Prostate gland (tissue), 2 donors: ENCODE measurements at regions not wholly inside any gene's neighbourhood (a gene's known extent, or its start where the extent isn't known, plus 50 kb on each side); places are given as distances from the start of the nearest gene placed in this dataset.

ENCODE experiments used
- DNase-seq: peaks from one replicate; pipeline ENCODE4 v3.0.0-alpha.2; 2019; ENCODE audit warnings: low spot score
- H3K27ac ChIP-seq, 2 donors: fragments of 200-600 bp; sonication (generic); 2 replicates each; pipeline ENCODE4 v1.5.1; 2017 to 2019
- H3K27me3 ChIP-seq: fragments of 200-600 bp; sonication (generic); replicated peaks from 2 replicates; pipeline ENCODE4 v1.5.1; 2019; ENCODE audit not compliant: insufficient read depth
- H3K36me3 ChIP-seq, 2 donors: fragments of 200-600 bp; sonication (generic); 1 replicate in 1 of 2; 2 replicates in 1 of 2; pipeline versions ENCODE4 v1.5.1 to v1.8.1; 2017 to 2019
- H3K4me1 ChIP-seq: fragments of 200-600 bp; sonication (generic); replicated peaks from 2 replicates; pipeline ENCODE4 v1.5.1; 2019
- H3K4me3 ChIP-seq, 2 donors: fragments of 200-600 bp; sonication (generic); 2 replicates each; pipeline ENCODE4 v1.5.1; 2017 to 2019
- H3K9me3 ChIP-seq: fragments of 200-600 bp; sonication (generic); 2 replicates; pipeline ENCODE4 v1.5.1; 2017
- POLR2A ChIP-seq: fragments of 450-650 bp; IDR thresholded peaks from one replicate; pipeline ENCODE4 v1.6.1; 2016; ENCODE audit warnings: antibody characterized with exemption, mild to moderate bottlenecking
- POLR2AphosphoS5 ChIP-seq: sonication (generic); formaldehyde crosslinking; IDR thresholded peaks from one replicate; pipeline ENCODE4 v1.6.1; 2017; ENCODE audit warnings: antibody characterized with exemption
- WGBS: methylation state at CpG from one replicate; pipeline ENCODE4 v1.1.5; 2018; 5-methylcytosine and 5-hydroxymethylcytosine counted together
- intact Hi-C: fragments of 100-400 bp; cut with DNase I; formaldehyde crosslinking; loops from one replicate; pipeline ENCODE4 v1.14.2; 2022
- TF ChIP-seq, protein P1 (sequence below), 4 experiments: fragments of 200-600 bp in 2 of 4; fragments of 450-650 bp in 2 of 4; sonication (generic) in 2 of 4; IDR thresholded peaks; 1 replicate in 3 of 4; 2 replicates in 1 of 4; pipeline ENCODE4 v1.5.1; 2016 to 2019; ENCODE audit warnings: antibody characterized with exemption in 4 of 4, mild to moderate bottlenecking in 2 of 4, moderate library complexity in 2 of 4

- TF ChIP-seq, protein P1, sequence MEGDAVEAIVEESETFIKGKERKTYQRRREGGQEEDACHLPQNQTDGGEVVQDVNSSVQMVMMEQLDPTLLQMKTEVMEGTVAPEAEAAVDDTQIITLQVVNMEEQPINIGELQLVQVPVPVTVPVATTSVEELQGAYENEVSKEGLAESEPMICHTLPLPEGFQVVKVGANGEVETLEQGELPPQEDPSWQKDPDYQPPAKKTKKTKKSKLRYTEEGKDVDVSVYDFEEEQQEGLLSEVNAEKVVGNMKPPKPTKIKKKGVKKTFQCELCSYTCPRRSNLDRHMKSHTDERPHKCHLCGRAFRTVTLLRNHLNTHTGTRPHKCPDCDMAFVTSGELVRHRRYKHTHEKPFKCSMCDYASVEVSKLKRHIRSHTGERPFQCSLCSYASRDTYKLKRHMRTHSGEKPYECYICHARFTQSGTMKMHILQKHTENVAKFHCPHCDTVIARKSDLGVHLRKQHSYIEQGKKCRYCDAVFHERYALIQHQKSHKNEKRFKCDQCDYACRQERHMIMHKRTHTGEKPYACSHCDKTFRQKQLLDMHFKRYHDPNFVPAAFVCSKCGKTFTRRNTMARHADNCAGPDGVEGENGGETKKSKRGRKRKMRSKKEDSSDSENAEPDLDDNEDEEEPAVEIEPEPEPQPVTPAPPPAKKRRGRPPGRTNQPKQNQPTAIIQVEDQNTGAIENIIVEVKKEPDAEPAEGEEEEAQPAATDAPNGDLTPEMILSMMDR (IDR thresholded peaks at IDR 0.05) = no peak
- TF ChIP-seq POLR2AphosphoS5 (no peak), POLR2A (no peak)
- H3K27me3 ChIP-seq = no peaks in the 10 kb centered on the region
- H3K4me3 ChIP-seq = no peak overlapping the region
- H3K4me1 ChIP-seq = no peaks in the 10 kb centered on the region
- intact Hi-C loops = no loop called here
- H3K9me3 ChIP-seq = no peaks in the 10 kb centered on the region
- no peaks in the 10 kb centered on the region for H3K36me3 ChIP-seq
- no peak for DNase-seq
- H3K27ac ChIP-seq = no peak overlapping the region
Measured at GRCh38 chr2:123546353-123546752, 478.7 kb upstream of the CNTNAP5 start.

DNA sequence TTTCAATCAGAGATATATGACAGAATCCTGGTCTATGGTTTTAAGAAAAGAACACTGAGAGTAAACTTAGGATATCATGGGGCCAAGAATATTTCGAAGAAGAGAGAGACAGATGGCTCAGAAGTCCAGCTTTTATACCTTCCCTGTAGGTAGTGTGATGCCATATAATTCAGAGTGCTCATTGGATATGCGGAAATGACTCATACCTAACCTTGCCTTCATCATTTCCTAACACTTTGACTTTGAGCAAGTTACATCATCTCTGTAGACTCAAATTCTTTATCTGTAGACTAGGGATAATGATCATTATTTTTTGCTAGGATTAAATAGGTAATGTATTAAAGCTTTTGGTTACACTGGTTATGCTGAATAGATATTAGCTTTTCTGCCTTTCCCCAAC, 461.6 kb upstream of the CNTNAP5 start:
- no peak for DNase-seq
- no peak overlapping the region for H3K4me3 ChIP-seq
- H3K9me3 ChIP-seq = no peaks in the 10 kb centered on the region
- H3K4me1 ChIP-seq = no peaks in the 10 kb centered on the region
- WGBS = 87% methylated on average over 2 of the region's 2 CpGs
- TF ChIP-seq, protein P1 (IDR thresholded peaks at IDR 0.05) = no peak
- TF ChIP-seq POLR2AphosphoS5 = no peak
- intact Hi-C loops = no loop called here
- no peak overlapping the region for H3K27ac ChIP-seq
- H3K36me3 ChIP-seq = no peaks in the 10 kb centered on the region
- H3K27me3 ChIP-seq = no peaks in the 10 kb centered on the region

GRCh38 chr2:123566291-123566946, 458.7 kb upstream of the CNTNAP5 start:
- WGBS = 85% methylated on average over 3 of the region's 3 CpGs
- Histone ChIP-seq H3K4me1 (no peaks in the 10 kb centered on the region), H3K27ac (no peak overlapping the region)

DNA sequence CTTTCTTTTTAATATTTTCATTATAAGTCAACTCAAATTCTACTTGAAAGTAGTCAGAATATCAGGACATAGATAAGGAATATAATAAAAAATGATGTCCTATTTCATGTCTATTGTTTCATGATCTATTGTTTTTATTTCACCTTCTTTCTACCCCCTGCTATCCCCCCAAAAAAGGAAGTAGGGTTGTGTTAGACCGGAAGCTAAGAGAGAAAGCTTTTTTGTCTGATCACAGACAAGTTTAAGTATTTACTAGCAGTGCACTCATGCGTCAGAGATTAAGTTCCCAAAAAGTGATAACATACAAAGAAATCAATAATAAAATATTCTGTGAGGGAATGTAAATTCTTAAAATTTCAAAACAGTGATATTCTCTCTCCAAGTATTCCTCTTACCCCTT, 447.1 kb upstream of the CNTNAP5 start:
- H3K4me1 ChIP-seq = no peaks in the 10 kb centered on the region
- no peak overlapping the region for H3K27ac ChIP-seq
- no peak for DNase-seq
- TF ChIP-seq, protein P1 (IDR thresholded peaks at IDR 0.05) = no peak
- TF ChIP-seq POLR2AphosphoS5 = no peak
- TF ChIP-seq POLR2A = no peak
- H3K27me3 ChIP-seq = no peaks in the 10 kb centered on the region
- intact Hi-C loops = no loop called here
- H3K4me3 ChIP-seq = no peak overlapping the region
- 66% methylated on average over 2 of the region's 2 CpGs for WGBS
- H3K9me3 ChIP-seq = no peaks in the 10 kb centered on the region
- no peaks in the 10 kb centered on the region for H3K36me3 ChIP-seq

More at GRCh38 chr2:123566291-123566946, 458.7 kb upstream of the CNTNAP5 start:
- H3K27me3 ChIP-seq = no peaks in the 10 kb centered on the region
- H3K4me3 ChIP-seq = no peak overlapping the region
- TF ChIP-seq POLR2A (no peak), POLR2AphosphoS5 (no peak)
- TF ChIP-seq, protein P1 (IDR thresholded peaks at IDR 0.05) = no peak
- H3K9me3 ChIP-seq = no peaks in the 10 kb centered on the region
- intact Hi-C loops = no loop called here
- H3K36me3 ChIP-seq = no peaks in the 10 kb centered on the region
- no peak for DNase-seq

GRCh38 chr2:123596621-123597020, 428.5 kb upstream of the CNTNAP5 start:
- WGBS = 29% methylated on average over 1 of the region's 1 CpG
- Histone ChIP-seq H3K9me3 (no peaks in the 10 kb centered on the region), H3K4me1 (no peaks in the 10 kb centered on the region), H3K27me3 (no peaks in the 10 kb centered on the region), H3K36me3 (no peaks in the 10 kb centered on the region), H3K4me3 (no peak overlapping the region), H3K27ac (no peak overlapping the region)
- intact Hi-C loops = no loop called here
- TF ChIP-seq POLR2AphosphoS5 (no peak), POLR2A (no peak)
- TF ChIP-seq, protein P1 (IDR thresholded peaks at IDR 0.05) = no peak
- no peak for DNase-seq
